ENCODE measurements at regions not wholly inside any gene's neighbourhood (a gene's known extent, or its start where the extent isn't known, plus 50 kb on each side); places are given as distances from the start of the nearest gene placed in this dataset.

DNA sequence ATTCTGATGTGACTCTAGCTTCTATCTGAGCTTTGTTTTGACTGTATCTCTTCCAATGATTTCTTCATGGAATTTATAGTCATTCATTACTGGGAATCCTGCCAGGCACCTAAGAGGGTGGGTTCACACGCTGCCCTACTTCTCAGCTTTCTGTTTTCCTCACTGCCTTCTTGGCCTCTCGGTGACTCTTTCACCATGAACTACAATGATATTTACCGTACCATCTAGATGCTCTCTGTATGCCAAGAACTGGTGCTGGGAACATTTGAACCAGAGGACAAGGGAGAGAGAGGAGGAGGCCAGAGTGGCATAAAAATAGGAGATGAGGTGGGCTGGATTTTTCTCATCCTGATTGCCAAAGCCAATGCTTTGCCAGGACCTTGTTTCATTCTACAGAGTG lies 280.0 kb upstream of the P2RY1 start:
- TF ChIP-seq, protein P1, sequence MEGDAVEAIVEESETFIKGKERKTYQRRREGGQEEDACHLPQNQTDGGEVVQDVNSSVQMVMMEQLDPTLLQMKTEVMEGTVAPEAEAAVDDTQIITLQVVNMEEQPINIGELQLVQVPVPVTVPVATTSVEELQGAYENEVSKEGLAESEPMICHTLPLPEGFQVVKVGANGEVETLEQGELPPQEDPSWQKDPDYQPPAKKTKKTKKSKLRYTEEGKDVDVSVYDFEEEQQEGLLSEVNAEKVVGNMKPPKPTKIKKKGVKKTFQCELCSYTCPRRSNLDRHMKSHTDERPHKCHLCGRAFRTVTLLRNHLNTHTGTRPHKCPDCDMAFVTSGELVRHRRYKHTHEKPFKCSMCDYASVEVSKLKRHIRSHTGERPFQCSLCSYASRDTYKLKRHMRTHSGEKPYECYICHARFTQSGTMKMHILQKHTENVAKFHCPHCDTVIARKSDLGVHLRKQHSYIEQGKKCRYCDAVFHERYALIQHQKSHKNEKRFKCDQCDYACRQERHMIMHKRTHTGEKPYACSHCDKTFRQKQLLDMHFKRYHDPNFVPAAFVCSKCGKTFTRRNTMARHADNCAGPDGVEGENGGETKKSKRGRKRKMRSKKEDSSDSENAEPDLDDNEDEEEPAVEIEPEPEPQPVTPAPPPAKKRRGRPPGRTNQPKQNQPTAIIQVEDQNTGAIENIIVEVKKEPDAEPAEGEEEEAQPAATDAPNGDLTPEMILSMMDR (conservative IDR thresholded peaks at IDR 0.05; ENCODE audit: control insufficient read depth, insufficient read depth, low read depth, low read length): no peak
- no peak overlapping the region for H3K4me3 ChIP-seq (ENCODE audit: control insufficient read depth, low read depth, low read length)
- peak; percentile 86 for DNase-seq (ENCODE audit: low read depth)

DNA sequence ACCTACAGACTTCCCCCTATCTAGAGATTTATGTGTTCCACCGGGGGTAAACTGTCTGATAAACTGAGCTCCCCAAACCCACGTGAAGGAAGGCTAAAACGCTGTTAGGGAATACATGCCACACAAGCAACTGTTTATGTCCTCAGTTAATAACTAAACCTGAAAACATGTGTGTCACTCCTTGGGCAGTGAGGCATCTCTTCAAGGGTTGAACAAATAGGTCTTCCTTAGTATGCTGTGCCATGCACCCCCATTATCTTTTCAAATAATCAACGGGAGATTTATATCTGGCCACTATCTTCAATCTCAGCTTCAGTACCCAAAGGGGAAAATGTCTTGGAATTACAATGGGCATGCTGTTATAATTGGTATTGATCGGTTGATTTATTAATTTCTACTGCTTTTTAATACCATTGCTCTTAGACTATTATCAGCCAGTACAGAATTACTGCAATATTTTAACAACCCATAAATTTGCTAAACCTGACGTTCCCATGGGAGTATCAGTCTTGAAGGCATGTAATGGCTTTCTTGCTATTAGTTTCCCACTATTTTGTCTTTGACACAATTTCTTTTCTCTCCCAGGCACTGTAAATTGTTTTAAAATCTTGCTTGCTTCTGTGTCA lies 279.2 kb upstream of the P2RY1 start:
- TF ChIP-seq, protein P1 (conservative IDR thresholded peaks at IDR 0.05; ENCODE audit: control insufficient read depth, insufficient read depth, low read depth, low read length): no peak
- no peak for DNase-seq (ENCODE audit: low read depth)

DNA sequence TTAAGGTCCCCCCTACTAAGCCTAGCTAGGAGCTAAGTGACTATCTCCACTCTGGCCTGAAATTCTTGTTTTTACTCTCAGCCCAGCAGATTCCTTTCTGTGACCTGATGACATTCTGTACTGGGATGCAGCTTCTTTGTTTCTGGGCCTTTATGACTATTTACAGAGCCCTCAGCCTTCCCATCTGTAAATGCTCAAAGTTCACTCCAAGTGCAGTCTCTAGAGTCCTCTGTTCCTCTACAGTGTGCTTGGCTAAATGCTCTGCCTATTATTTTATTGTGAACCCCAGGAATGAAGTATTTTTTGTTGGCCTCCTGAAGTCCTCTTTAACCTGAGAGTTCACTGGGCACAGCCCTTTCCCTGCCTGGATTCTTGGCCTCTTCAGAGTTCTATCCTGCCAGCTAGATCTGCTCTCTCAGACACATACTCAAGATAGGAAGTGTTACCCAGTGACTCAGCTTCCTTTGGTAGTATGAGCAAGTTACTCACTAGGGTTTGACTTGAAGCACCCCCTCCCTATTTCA lies 278.1 kb upstream of the P2RY1 start:
- DNase-seq (ENCODE audit: low read depth): peak; percentile 82
- TF ChIP-seq, protein P1 (conservative IDR thresholded peaks at IDR 0.05; ENCODE audit: control insufficient read depth, insufficient read depth, low read depth, low read length): no peak
- no peak overlapping the region for H3K4me3 ChIP-seq (ENCODE audit: control insufficient read depth, low read depth, low read length)

More for the DNA sequence above, 279.2 kb upstream of the P2RY1 start:
- no peak overlapping the region for H3K4me3 ChIP-seq (ENCODE audit: control insufficient read depth, low read depth, low read length)

DNA sequence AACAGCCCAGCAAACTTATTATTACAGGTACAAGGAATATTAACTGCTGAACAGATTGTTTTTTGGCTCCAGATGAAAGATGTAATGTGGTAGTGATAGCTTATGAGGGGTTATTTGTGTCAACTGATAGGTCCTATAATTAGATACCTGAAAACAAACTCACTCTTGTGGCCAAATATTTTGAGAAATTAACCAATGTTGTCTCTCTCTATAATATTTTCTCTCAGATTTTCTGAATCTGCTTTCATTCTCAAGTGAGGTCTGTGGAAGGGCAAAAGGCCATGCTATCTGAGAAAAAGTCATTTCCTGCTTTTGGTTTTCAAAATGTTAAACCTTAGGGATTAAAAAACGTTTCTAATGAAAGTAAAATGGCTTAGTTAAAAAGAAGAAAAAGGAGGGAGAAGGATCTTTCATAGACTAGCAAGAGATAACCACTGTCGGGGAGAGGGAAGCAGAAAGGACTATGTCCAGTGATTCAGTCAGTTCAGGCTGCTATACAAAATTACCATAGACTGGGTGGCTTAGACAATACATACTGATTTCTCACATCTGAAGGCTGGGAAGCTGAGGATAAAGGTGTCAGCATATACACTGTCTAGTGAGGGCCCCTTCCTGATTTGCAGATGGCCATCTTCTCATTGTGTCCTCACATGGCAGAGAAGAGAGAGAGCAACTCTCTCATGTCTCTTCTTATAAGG lies 277.5 kb upstream of the P2RY1 start:
- TF ChIP-seq, protein P1 (conservative IDR thresholded peaks at IDR 0.05; ENCODE audit: control insufficient read depth, insufficient read depth, low read depth, low read length): no peak
- no peak overlapping the region for H3K4me3 ChIP-seq (ENCODE audit: control insufficient read depth, low read depth, low read length)
- DNase-seq (ENCODE audit: low read depth): no peak

DNA sequence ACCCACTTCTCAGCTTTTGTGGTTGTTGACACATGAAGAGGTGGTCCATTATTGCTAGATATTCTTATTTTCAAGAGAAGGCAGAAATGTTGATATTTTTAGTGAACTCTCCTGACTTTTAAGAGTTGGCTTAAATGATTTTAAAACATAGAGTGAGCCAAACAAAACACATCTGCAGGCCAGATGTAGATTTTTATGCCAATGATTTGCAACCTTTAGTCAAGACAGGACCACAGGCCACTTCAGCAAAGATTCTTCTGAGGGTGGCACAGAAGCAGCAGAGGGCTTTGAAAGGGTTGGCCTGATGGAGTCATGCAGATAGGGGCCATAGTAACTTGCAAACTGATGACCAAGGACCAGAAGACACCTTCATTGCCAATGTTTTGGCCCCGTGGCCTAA lies 276.5 kb upstream of the P2RY1 start:
- peak; percentile 69 for DNase-seq (ENCODE audit: low read depth)

DNA sequence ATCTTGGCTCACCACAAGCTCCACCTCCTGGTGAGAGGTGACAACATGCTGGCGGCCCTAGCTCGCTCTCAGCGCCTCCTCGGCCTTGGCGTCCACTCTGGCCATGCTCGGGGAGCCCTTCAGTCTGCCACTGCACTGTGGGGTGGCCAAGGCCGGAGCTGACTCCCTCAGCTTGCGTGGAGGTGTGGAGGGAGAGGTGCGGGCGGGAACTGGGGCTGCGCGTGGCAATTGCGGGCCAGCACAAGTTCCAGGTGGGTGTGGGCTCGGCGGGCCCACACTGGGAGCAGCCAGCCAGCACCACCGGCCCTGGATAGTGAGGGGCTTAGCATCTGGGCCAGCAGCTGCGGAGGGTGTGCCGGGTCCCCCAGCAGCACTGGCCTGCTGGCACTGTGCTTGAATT lies 275.7 kb upstream of the P2RY1 start:
- DNase-seq (ENCODE audit: low read depth): no peak
- TF ChIP-seq, protein P1 (conservative IDR thresholded peaks at IDR 0.05; ENCODE audit: control insufficient read depth, insufficient read depth, low read depth, low read length): no peak
- no peak overlapping the region for H3K4me3 ChIP-seq (ENCODE audit: control insufficient read depth, low read depth, low read length)

More for the DNA sequence above, 276.5 kb upstream of the P2RY1 start:
- TF ChIP-seq, protein P1 (conservative IDR thresholded peaks at IDR 0.05; ENCODE audit: control insufficient read depth, insufficient read depth, low read depth, low read length): no peak
- H3K4me3 ChIP-seq (ENCODE audit: control insufficient read depth, low read depth, low read length): no peak overlapping the region
